GM23338 (cell line): ENCODE measurements at regions not wholly inside any gene's neighbourhood (a gene's known extent, or its start where the extent isn't known, plus 50 kb on each side); places are given as distances from the start of the nearest gene placed in this dataset.

ENCODE experiments used
- ATAC-seq: fragments of 200-7000 bp; cut with Tn5 transposase; 3 replicates; pipeline ENCODE4 v1.9.1; 2020
- DNase-seq: peaks from one replicate; pipeline ENCODE4 v3.0.0-alpha.2; 2015; ENCODE audit warnings: low spot score
- H2AFZ ChIP-seq: fragments of 200-600 bp; sonication (generic); 2 replicates; pipeline ENCODE4 v1.8.0; 2016; ENCODE audit warnings: antibody characterized with exemption, mild to moderate bottlenecking, moderate library complexity
- H3F3A ChIP-seq: fragments of 200-600 bp; sonication (generic); replicated peaks from 2 replicates; pipeline ENCODE4 v1.8.0; 2017; ENCODE audit warnings: antibody characterized with exemption, mixed run types, low read depth
- H3K27ac ChIP-seq: fragments of 200-600 bp; sonication (generic); 2 replicates; pipeline ENCODE4 v1.6.1; 2016; ENCODE audit warnings: low read depth
- H3K27me3 ChIP-seq: fragments of 200-600 bp; sonication (generic); 2 replicates; pipeline ENCODE4 v1.8.0; 2016; ENCODE audit warnings: mild to moderate bottlenecking, mixed run types, moderate library complexity; ENCODE audit not compliant: insufficient read depth
- H3K36me3 ChIP-seq: fragments of 200-600 bp; sonication (generic); 2 replicates; pipeline ENCODE4 v1.8.0; 2016; ENCODE audit warnings: mild to moderate bottlenecking; ENCODE audit not compliant: insufficient read depth
- H3K4me1 ChIP-seq: fragments of 200-600 bp; sonication (generic); 2 replicates; pipeline ENCODE4 v1.8.0; 2016; ENCODE audit warnings: mild to moderate bottlenecking, moderate library complexity; ENCODE audit not compliant: insufficient read depth
- H3K4me2 ChIP-seq: fragments of 200-600 bp; sonication (generic); 2 replicates; pipeline ENCODE4 v1.7.1; 2017; ENCODE audit warnings: mixed run types
- H3K4me3 ChIP-seq: fragments of 200-600 bp; sonication (generic); 2 replicates; pipeline ENCODE4 v1.6.1; 2016; ENCODE audit warnings: mixed run types
- H3K79me2 ChIP-seq: fragments of 200-600 bp; sonication (generic); replicated peaks from 2 replicates; pipeline ENCODE4 v1.8.0; 2017; ENCODE audit warnings: mild to moderate bottlenecking; ENCODE audit not compliant: insufficient read depth
- H3K9me2 ChIP-seq: fragments of 200-600 bp; sonication (generic); 2 replicates; pipeline ENCODE4 v1.8.0; 2017; ENCODE audit not compliant: insufficient read depth
- H4K20me1 ChIP-seq: fragments of 200-600 bp; sonication (generic); replicated peaks from 2 replicates; pipeline ENCODE4 v1.8.0; 2017; ENCODE audit warnings: mild to moderate bottlenecking; ENCODE audit not compliant: insufficient read depth
- H3K27ac Mint-ChIP-seq: 2 replicates; pipeline ENCODE4 v1.8.0; 2020; ENCODE audit warnings: inconsistent platforms, mild to moderate bottlenecking, moderate library complexity, mixed read lengths
- H3K27me3 Mint-ChIP-seq: 3 replicates; pipeline ENCODE4 v1.8.0; 2022; ENCODE audit warnings: low read depth, mild to moderate bottlenecking, moderate library complexity, mixed read lengths, inconsistent platforms; ENCODE audit not compliant: insufficient read depth, poor library complexity
- H3K36me3 Mint-ChIP-seq: 3 replicates; pipeline ENCODE4 v1.8.0; 2021; ENCODE audit warnings: low read depth, mild to moderate bottlenecking, inconsistent platforms, moderate library complexity, mixed read lengths
- H3K4me1 Mint-ChIP-seq: 3 replicates; pipeline ENCODE4 v1.8.0; 2020; ENCODE audit warnings: mild to moderate bottlenecking, inconsistent platforms, mixed read lengths
- H3K4me3 Mint-ChIP-seq: 3 replicates; pipeline ENCODE4 v1.8.0; 2021; ENCODE audit warnings: moderate library complexity, mild to moderate bottlenecking, inconsistent platforms, mixed read lengths
- H3K9me3 Mint-ChIP-seq: 3 replicates; pipeline ENCODE4 v1.8.0; 2020; ENCODE audit warnings: moderate library complexity, mild to moderate bottlenecking, inconsistent platforms, mixed read lengths
- CREB1 ChIP-seq: fragments of 250-450 bp; sonication (Bioruptor Pico); IDR thresholded peaks from 2 replicates; pipeline ENCODE4 v1.5.0; 2020; ENCODE audit warnings: low read depth, mild to moderate bottlenecking, moderate library complexity
- EZH2 ChIP-seq: fragments of 200-600 bp; sonication (generic); IDR thresholded peaks from one replicate; pipeline ENCODE4 v1.8.0; 2017; ENCODE audit warnings: antibody characterized with exemption, mild to moderate bottlenecking, low read depth; ENCODE audit not compliant: unreplicated experiment
- EZH2phosphoT487 ChIP-seq: fragments of 200-600 bp; sonication (generic); IDR thresholded peaks from one replicate; pipeline ENCODE4 v1.8.1; 2018; ENCODE audit warnings: antibody characterized with exemption; ENCODE audit not compliant: unreplicated experiment
- JUNB ChIP-seq: IDR thresholded peaks from one replicate; pipeline ENCODE4 v1.6.1; 2016; ENCODE audit warnings: antibody characterized with exemption; ENCODE audit not compliant: unreplicated experiment
- NANOG ChIP-seq: IDR thresholded peaks from 2 replicates; pipeline ENCODE4 v1.6.1; 2016; ENCODE audit warnings: antibody characterized with exemption, borderline replicate concordance
- POLR2AphosphoS5 ChIP-seq: IDR thresholded peaks from 2 replicates; pipeline ENCODE4 v1.6.1; 2016; ENCODE audit warnings: antibody characterized with exemption, low read depth
- STAT1 ChIP-seq: IDR thresholded peaks from one replicate; pipeline ENCODE4 v1.6.1; 2016; ENCODE audit warnings: antibody characterized with exemption; ENCODE audit not compliant: unreplicated experiment
- ZNF114 ChIP-seq: fragments of 250-450 bp; sonication (Bioruptor Pico); IDR thresholded peaks from 2 replicates; pipeline ENCODE4 v1.5.0; 2020; ENCODE audit warnings: mild to moderate bottlenecking, moderate library complexity
- ZNF331 ChIP-seq: fragments of 250-450 bp; sonication (Bioruptor Pico); IDR thresholded peaks from 2 replicates; pipeline ENCODE4 v1.5.0; 2020; ENCODE audit warnings: low read depth, mild to moderate bottlenecking, moderate library complexity
- TF ChIP-seq, protein P1 (sequence below): IDR thresholded peaks from one replicate; pipeline ENCODE4 v1.6.1; 2018; ENCODE audit warnings: antibody characterized with exemption; ENCODE audit not compliant: unreplicated experiment
- TF ChIP-seq, protein P2 (sequence below): fragments of 250-450 bp; sonication (Bioruptor Pico); IDR thresholded peaks from 2 replicates; pipeline ENCODE4 v1.5.0; 2020; ENCODE audit warnings: mild to moderate bottlenecking, moderate library complexity
- TF ChIP-seq, protein P3 (sequence below), 2 experiments: fragments of 200-600 bp in 1 of 2; sonication (generic) in 1 of 2; conservative IDR thresholded peaks; 2 replicates each; pipeline versions ENCODE4 v1.5.1 to v1.6.1; 2016 to 2017; ENCODE audit warnings: antibody characterized with exemption in 2 of 2, low read depth in 2 of 2, mild to moderate bottlenecking in 2 of 2, moderate library complexity in 1 of 2
- TF ChIP-seq, protein P4 (sequence below): IDR thresholded peaks from 2 replicates; pipeline ENCODE4 v1.6.1; 2016; ENCODE audit warnings: antibody characterized with exemption

DNA sequence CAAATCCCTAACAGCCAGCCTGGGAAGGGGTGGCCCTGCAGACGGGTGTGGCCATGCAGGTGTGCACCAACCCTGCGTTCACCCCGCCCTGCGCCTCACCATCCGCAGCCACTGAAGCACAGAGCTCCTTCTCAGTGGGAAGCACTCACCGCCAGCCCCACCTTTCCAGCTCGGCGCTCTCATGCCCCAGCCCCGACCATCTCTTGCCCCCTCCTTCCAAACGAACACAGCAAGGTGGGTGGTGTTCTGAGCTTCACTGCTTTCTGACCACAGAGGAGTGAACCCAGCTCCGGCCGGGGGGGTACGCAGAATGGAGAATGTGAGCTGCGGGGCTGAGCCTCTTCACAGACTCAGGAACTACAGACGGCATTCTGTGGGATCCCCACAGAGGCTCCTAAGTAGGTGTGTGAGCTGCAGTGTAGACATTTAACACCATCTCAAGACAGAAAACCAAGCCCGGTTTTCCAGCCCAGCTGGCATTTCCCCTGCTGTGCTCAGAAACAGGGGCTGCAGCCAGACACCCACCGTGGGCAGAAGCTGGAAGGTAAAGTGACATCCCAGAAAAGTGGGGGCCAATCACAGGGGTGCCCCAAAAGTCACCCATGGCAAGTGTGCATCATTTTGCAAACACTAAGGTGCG, 88.4 kb upstream of the RTL6 start:
- no peaks in the 10 kb centered on the region for H3K9me2 ChIP-seq
- no peak overlapping the region for H3K4me3 ChIP-seq
- ATAC-seq (peak; percentile 44), DNase-seq (no peak)
- no peak overlapping the region for H3K4me3 Mint-ChIP-seq
- no peak for TF ChIP-seq STAT1
- TF ChIP-seq NANOG: no peak
- no peak for TF ChIP-seq CREB1 (CRISPR knock-in tag)
- TF ChIP-seq, protein P1, sequence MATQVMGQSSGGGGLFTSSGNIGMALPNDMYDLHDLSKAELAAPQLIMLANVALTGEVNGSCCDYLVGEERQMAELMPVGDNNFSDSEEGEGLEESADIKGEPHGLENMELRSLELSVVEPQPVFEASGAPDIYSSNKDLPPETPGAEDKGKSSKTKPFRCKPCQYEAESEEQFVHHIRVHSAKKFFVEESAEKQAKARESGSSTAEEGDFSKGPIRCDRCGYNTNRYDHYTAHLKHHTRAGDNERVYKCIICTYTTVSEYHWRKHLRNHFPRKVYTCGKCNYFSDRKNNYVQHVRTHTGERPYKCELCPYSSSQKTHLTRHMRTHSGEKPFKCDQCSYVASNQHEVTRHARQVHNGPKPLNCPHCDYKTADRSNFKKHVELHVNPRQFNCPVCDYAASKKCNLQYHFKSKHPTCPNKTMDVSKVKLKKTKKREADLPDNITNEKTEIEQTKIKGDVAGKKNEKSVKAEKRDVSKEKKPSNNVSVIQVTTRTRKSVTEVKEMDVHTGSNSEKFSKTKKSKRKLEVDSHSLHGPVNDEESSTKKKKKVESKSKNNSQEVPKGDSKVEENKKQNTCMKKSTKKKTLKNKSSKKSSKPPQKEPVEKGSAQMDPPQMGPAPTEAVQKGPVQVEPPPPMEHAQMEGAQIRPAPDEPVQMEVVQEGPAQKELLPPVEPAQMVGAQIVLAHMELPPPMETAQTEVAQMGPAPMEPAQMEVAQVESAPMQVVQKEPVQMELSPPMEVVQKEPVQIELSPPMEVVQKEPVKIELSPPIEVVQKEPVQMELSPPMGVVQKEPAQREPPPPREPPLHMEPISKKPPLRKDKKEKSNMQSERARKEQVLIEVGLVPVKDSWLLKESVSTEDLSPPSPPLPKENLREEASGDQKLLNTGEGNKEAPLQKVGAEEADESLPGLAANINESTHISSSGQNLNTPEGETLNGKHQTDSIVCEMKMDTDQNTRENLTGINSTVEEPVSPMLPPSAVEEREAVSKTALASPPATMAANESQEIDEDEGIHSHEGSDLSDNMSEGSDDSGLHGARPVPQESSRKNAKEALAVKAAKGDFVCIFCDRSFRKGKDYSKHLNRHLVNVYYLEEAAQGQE: no peak
- TF ChIP-seq, protein P2, sequence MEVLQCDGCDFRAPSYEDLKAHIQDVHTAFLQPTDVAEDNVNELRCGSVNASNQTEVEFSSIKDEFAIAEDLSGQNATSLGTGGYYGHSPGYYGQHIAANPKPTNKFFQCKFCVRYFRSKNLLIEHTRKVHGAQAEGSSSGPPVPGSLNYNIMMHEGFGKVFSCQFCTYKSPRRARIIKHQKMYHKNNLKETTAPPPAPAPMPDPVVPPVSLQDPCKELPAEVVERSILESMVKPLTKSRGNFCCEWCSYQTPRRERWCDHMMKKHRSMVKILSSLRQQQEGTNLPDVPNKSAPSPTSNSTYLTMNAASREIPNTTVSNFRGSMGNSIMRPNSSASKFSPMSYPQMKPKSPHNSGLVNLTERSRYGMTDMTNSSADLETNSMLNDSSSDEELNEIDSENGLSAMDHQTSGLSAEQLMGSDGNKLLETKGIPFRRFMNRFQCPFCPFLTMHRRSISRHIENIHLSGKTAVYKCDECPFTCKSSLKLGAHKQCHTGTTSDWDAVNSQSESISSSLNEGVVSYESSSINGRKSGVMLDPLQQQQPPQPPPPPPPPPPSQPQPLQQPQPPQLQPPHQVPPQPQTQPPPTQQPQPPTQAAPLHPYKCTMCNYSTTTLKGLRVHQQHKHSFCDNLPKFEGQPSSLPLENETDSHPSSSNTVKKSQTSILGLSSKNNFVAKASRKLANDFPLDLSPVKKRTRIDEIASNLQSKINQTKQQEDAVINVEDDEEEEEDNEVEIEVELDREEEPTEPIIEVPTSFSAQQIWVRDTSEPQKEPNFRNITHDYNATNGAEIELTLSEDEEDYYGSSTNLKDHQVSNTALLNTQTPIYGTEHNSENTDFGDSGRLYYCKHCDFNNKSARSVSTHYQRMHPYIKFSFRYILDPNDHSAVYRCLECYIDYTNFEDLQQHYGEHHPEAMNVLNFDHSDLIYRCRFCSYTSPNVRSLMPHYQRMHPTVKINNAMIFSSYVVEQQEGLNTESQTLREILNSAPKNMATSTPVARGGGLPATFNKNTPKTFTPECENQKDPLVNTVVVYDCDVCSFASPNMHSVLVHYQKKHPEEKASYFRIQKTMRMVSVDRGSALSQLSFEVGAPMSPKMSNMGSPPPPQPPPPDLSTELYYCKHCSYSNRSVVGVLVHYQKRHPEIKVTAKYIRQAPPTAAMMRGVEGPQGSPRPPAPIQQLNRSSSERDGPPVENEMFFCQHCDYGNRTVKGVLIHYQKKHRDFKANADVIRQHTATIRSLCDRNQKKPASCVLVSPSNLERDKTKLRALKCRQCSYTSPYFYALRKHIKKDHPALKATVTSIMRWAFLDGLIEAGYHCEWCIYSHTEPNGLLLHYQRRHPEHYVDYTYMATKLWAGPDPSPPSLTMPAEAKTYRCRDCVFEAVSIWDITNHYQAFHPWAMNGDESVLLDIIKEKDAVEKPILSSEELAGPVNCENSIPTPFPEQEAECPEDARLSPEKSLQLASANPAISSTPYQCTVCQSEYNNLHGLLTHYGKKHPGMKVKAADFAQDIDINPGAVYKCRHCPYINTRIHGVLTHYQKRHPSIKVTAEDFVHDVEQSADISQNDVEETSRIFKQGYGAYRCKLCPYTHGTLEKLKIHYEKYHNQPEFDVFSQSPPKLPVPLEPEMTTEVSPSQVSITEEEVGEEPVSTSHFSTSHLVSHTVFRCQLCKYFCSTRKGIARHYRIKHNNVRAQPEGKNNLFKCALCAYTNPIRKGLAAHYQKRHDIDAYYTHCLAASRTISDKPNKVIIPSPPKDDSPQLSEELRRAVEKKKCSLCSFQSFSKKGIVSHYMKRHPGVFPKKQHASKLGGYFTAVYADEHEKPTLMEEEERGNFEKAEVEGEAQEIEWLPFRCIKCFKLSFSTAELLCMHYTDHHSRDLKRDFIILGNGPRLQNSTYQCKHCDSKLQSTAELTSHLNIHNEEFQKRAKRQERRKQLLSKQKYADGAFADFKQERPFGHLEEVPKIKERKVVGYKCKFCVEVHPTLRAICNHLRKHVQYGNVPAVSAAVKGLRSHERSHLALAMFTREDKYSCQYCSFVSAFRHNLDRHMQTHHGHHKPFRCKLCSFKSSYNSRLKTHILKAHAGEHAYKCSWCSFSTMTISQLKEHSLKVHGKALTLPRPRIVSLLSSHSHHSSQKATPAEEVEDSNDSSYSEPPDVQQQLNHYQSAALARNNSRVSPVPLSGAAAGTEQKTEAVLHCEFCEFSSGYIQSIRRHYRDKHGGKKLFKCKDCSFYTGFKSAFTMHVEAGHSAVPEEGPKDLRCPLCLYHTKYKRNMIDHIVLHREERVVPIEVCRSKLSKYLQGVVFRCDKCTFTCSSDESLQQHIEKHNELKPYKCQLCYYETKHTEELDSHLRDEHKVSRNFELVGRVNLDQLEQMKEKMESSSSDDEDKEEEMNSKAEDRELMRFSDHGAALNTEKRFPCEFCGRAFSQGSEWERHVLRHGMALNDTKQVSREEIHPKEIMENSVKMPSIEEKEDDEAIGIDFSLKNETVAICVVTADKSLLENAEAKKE (CRISPR knock-in tag): no peak
- no peak for TF ChIP-seq ZNF331 (CRISPR knock-in tag)
- TF ChIP-seq, protein P3, sequence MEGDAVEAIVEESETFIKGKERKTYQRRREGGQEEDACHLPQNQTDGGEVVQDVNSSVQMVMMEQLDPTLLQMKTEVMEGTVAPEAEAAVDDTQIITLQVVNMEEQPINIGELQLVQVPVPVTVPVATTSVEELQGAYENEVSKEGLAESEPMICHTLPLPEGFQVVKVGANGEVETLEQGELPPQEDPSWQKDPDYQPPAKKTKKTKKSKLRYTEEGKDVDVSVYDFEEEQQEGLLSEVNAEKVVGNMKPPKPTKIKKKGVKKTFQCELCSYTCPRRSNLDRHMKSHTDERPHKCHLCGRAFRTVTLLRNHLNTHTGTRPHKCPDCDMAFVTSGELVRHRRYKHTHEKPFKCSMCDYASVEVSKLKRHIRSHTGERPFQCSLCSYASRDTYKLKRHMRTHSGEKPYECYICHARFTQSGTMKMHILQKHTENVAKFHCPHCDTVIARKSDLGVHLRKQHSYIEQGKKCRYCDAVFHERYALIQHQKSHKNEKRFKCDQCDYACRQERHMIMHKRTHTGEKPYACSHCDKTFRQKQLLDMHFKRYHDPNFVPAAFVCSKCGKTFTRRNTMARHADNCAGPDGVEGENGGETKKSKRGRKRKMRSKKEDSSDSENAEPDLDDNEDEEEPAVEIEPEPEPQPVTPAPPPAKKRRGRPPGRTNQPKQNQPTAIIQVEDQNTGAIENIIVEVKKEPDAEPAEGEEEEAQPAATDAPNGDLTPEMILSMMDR (conservative IDR thresholded peaks at IDR 0.05; ENCODE audit: low read depth in 2 of 2): no peak
- TF ChIP-seq ZNF114: no peak
- TF ChIP-seq JUNB: no peak
- no peak for TF ChIP-seq POLR2AphosphoS5
- TF ChIP-seq EZH2phosphoT487: no peak
- TF ChIP-seq, protein P4, sequence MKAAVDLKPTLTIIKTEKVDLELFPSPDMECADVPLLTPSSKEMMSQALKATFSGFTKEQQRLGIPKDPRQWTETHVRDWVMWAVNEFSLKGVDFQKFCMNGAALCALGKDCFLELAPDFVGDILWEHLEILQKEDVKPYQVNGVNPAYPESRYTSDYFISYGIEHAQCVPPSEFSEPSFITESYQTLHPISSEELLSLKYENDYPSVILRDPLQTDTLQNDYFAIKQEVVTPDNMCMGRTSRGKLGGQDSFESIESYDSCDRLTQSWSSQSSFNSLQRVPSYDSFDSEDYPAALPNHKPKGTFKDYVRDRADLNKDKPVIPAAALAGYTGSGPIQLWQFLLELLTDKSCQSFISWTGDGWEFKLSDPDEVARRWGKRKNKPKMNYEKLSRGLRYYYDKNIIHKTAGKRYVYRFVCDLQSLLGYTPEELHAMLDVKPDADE: no peak
- no peak for TF ChIP-seq EZH2
- no peaks in the 10 kb centered on the region for H3K79me2 ChIP-seq
- H3K27me3 ChIP-seq: no peaks in the 10 kb centered on the region
- H3K36me3 Mint-ChIP-seq: peaks cover 4% of the 10 kb centered on the region; the same call in 2 of the 3 replicates
- H2AFZ ChIP-seq: no peak overlapping the region
- H3K4me2 ChIP-seq: no peak overlapping the region
- H3F3A ChIP-seq: no peaks in the 10 kb centered on the region
- no peaks in the 10 kb centered on the region for H3K4me1 ChIP-seq
- no peaks in the 10 kb centered on the region; the same call in 1 of the 2 replicates for H3K36me3 ChIP-seq
- peaks cover 9% of the 10 kb centered on the region for H3K27me3 Mint-ChIP-seq
- H3K27ac ChIP-seq: no peak overlapping the region
- H3K9me3 Mint-ChIP-seq: peaks cover 14% of the 10 kb centered on the region
- no peaks in the 10 kb centered on the region for H3K4me1 Mint-ChIP-seq
- H3K27ac Mint-ChIP-seq: no peak overlapping the region
- H4K20me1 ChIP-seq: no peaks in the 10 kb centered on the region
